NCI-H128 (cell line): ENCODE measurements at regions not wholly inside any gene's neighbourhood (a gene's known extent, or its start where the extent isn't known, plus 50 kb on each side); places are given as distances from the start of the nearest gene placed in this dataset.

Experiments
- DNase-seq: peaks from one replicate; lab custom pipeline; 2025; ENCODE audit not compliant: unreplicated experiment; lab: John Stamatoyannopoulos, UW

DNA sequence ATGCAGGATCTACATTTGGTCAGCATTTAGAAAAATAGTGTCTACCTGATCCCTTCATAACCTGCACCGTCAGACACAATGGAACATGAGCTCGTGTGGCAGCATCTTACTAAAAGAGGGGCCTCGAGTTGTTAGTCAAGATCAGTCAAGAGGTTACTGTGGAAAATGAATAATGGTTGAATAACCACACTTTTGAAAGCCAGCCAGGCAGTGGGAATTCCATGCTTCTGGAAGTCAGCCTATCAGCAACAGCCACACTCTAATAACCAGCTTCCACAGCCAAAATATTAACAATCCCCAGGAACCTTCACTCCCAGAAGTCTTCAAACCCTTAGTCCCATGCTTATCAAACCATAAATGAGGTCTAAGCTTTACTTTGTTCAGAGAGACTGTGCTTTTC is 234.3 kb downstream of the HS3ST1 start:
- DNase-seq, result no peak

DNA sequence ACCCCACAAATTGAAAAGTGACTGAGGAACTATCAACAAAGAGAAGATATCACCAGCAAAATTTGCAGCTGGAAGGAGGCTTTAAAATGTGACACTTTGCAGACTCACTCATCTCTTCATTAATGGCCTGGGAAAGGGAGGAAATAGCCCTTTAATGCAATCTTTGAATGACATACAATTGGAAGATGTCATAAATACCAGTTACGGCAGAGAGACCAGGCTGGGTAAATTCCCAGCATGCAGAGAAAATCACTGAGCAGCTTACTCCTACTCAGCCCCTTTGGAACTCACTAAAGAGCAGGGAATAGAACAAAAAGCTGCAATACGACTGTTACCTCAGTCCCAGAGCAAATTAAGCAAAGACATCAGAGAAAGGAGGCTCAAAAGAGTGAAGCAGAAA is 238.9 kb downstream of the HS3ST1 start:
- DNase-seq, result no peak

DNA sequence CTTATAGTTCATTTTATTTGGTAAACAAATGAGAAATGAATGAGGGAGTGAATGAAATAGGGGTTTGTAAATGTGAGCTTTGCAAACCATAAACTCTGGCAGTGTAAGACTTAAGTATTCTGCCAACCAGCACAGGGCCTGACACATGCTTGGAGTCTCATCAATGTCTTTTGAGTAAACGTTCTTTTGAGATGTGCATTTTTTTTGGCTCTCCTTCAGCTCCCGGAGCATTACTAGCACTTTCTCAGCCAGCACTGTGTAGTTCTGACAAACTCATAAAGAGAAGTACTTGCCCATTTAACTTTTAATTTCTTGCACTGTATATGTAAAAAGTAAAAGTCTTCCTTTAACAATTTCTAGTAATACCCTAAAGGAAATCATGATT is 245.3 kb downstream of the HS3ST1 start:
- DNase-seq, result no peak

DNA sequence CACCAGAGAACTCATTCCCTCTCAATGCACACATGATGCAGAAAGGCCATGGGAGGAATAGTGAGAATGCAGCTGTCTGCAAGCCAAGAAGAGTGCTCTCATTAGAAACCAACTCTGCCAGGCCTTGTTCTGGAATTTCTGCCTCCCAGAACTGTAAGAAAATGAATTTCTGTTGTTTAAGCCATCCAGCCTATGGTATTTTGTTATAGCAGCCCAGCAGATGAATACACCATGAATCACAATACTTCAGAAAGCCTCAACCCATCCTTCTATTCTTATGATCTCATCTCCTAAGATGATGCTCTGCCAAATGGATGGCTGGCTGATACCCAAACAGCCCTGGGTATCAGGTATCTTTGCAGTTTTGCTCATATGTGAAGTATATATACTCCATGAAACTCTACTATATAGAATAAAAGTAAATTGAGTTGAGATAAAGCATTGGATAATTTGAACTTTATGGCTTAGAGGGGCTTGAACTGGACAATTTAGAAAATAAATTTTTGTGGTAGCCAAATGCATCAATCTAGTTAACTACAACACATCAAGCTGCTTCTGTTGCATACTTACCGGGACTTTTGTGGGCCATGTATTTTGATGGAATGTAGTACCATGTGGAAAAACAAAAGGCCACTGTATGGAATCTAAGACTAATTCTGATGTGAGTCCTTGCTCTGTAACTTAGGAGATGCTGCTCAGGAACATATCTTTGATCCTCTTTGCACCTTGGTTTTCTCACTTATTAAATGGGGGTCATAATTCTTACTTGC is 245.9 kb downstream of the HS3ST1 start:
- no peak for DNase-seq

DNA sequence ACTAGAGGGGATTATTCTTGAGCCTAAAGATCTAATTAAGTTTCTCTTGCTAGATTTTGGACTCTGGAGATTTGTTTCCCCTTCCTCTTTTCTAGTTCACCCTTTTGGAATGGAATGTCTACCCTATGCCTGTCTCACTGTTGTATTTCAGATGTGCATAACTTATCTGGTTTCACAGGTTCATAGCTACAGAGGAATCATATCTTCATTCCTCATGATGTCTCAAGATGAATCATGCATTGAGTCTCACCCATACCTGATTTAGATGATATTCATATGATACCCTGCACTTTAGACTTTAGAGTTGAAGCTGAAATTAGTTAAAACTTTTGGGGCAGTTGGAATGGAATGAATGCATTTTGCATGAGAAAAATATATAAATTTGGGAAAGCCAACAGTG is 246.7 kb downstream of the HS3ST1 start:
- no peak for DNase-seq

DNA sequence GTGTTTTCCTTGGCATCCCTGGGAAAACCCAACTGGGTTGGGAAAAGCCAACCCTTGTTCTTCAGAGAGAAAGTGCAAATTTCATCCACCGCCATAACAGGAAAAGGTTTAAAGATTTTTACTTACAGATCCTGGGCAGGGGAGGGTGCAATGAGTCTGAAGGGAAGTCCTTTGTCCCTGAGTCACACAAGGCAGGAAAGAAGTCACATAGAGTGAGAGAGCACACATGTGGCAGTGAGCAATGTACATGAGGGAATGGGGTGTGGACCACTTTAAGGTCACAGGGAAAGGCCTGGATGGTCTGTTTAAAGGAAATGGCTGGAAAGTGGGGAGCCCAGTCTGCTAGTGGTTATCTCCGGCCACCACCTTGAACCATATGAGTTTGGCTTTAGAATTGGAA is 248.9 kb downstream of the HS3ST1 start:
- DNase-seq, result no peak

DNA sequence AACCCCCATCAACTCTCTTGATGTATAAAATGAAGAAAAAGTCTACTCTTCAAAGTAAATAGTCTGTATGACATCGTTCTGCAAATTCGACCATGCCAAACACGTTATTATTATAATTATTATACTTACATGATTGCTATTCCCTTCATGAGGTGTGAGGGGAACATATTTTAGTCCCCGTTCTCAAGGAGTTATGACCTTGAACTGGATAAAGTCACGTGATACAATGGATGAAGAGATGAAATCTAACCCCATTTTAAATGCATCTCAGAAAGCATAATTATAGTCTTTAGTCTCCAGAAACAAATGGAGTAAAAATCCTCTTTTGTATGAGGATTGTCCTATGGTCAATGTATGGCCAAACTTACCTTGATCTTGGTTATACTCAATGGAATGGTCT is 250.3 kb downstream of the HS3ST1 start:
- DNase-seq, result no peak

DNA sequence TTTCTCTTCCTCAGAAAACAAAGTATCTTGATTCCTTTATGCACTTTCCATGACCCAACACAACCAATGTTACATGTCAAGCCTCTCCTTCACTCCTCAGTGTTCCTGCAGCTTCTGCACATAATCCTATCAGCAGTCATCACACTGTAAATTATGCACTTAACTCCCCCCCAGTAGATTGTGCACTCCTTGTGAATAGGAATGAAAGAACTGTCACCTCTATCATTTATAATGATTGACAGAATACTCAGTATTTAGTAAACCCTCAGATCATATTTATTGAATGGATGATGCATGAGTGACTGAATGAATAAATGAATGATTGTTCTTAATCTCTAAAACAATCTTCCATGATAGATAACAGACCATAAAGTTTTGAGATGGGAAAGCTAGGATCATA is 253.3 kb downstream of the HS3ST1 start:
- no peak for DNase-seq

DNA sequence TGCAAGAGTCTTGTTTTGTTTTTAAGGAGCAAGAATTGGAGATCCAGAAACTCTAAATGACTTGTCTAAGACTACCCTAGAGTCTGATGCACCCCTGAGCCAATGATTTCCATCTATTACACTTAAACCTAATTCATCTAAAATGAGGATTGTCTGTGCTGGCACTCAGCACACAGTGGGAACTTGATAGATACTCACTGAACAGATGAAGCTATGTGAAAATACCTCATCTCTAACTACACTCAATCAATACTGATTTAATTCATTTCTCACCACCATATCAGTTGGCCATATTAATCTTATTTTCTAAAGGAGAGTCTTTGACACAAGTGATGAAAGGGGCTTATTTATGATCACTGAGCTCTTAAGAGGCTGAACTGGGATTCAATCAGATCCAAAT is 262.1 kb downstream of the HS3ST1 start:
- DNase-seq, result no peak

DNA sequence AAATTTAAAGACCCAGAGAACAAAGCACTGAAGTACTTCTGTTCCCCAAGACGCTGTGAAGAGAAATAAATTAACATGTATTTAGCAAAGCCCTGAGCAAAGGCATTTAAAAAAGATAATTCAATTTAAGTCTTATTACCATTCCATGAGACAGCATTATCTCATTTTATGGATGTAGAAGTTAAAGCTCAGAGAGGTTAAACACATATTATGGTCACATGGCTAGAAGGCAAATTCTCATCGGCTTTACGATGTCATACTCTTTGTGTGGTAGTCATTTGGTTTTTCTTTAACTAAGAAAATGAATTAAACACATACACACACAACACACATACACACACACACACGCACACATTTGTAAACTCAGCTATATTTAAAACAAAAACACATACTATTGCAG is 262.7 kb downstream of the HS3ST1 start:
- no peak for DNase-seq

DNA sequence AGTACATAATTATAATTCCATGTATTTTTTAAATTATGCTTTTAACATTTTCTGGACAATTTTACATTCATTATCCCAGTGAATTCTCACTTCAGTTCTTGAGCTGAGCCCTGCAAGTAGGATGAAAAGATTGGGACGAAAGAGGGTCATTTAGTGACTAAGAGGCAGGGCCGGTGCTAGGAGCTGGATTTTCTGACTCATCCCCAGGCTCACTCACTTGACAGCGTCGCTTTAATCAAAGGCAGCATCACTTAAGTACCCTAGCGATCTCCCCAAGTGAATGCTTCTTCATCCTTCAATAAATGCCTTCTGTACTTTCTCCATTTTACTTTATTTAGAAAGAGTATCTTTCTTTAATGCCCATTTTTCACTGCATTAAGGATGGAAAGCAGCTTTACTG is 263.6 kb downstream of the HS3ST1 start:
- no peak for DNase-seq

DNA sequence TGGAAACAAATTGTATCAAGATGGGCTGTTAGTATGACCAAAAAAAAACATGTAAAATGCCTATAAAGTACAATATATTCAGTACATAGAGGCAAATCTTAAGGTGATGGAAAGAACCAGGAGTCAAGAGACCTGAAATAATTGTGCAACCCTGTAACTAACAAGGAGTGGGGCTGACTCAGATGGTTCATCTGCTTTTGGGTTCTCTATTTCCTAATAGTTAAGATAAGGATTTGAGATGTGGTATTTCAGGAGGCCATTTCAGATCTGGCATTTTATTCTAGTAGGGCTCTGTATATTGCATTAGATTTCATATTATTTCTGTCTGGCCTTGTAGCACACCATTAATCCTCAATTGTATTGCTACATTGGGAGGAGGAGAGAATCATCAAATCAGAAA is 268.4 kb downstream of the HS3ST1 start:
- DNase-seq, result no peak

DNA sequence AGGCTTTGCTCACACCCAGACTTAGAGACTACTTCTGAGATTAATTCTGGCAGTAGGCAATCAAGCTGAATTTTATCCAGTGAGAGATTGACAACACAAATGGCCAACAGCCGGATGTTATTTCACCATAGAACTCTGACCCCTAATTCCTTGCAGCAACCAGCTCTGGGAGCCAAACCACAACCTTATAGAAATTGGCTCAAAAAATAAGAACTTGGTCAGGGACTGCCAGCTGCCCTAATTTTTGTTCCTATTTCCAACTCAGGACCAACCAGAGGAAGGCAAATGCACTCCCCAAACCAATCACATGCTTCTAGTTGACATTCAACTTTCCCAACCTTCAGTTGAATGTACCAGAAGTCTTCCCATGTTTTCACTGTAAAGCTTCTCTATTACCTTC is 269.7 kb downstream of the HS3ST1 start:
- no peak for DNase-seq

DNA sequence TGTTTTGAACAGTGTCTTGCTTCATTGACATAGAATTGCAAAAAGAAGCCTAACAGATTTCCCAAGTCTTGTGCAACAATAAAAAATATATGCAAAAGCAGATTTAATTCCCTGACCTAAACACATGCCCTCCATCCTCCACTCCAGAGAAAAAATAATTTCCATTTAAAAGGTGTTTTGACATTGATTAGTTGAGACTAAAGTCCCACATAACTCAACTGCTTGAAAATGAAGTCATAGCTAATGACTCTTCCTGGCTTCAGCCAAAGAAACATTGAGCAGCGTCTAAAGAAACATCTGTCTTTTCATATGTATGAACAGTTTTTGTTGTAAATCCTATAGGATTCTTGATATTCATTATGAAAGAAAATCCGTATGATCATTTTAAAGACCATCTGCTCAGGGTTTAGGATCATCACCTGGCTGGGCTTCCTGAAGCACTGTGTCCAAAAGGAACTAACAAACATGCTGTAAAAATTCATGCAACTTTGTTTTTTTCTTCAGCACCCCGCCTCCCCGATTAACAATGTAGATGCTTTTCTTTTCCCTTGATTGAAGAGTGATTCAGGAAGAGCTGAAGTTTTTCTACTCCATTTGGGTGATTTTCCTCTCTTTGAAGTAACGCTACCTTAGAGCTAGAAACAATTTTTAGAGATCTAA is 273.4 kb downstream of the HS3ST1 start:
- DNase-seq, result no peak

DNA sequence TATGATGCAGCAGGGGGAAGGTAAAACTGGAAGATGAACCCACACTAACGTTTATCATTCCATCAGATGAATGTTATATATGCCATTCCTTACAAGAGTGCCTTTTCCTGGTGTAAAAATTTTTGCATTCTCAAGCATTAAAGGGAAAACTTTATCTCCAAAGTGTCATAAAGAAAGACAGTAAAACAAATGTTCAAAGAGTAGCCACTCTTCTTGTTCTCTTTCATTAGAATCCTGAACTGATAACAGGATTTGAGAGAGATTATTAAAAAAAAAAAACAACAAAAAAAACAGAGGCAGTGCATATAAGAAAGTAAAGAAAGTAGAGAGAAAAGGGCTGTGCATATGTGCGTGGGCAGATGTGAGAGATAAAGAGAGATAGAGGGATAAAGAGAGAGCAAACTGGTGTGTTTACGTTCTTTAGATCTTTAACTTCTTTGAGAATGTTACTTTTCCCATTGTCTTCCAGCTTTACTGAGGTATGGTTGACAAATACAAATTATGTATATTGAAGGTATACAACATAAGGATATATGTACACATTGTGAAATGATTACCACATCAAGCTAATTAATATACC is 275.4 kb downstream of the HS3ST1 start:
- no peak for DNase-seq

DNA sequence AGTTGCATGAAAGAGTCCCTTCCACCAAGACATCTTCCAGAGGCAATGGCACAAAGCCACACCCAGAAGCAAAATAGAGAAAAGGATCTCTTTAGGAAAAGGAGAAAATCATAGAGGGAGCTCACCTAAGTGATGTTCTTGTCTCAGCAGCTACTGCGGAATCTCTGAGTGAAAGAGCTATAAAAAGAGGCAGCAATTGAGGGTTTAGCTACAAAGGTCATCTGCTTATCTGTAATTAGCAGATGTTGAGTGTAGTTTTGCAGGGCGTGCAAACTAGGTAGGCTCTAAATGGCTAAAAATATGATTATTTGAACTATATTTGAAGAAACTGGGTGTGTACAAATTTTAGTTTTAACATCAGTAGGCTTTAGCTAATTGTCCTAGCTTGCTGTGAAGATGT is 276.0 kb downstream of the HS3ST1 start:
- DNase-seq, result no peak

DNA sequence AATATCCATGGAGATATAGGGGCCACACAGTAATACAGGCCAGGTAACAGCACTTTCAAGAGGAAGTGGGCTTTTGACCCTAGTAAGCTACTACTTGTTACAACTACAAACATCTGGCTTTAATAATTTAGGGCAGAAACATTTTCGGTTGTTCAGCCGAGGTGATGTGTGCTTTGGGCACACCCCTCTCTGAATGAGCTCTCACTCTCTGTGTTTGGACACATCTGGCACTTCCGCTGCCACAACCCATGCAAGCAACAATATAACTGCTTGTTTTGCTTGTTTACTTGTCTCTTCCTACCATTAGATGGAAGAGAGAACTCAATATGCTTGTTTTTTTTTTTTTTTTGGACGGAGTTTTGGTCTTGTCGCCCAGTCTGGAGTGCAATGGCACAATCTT is 277.2 kb downstream of the HS3ST1 start:
- DNase-seq, result no peak

DNA sequence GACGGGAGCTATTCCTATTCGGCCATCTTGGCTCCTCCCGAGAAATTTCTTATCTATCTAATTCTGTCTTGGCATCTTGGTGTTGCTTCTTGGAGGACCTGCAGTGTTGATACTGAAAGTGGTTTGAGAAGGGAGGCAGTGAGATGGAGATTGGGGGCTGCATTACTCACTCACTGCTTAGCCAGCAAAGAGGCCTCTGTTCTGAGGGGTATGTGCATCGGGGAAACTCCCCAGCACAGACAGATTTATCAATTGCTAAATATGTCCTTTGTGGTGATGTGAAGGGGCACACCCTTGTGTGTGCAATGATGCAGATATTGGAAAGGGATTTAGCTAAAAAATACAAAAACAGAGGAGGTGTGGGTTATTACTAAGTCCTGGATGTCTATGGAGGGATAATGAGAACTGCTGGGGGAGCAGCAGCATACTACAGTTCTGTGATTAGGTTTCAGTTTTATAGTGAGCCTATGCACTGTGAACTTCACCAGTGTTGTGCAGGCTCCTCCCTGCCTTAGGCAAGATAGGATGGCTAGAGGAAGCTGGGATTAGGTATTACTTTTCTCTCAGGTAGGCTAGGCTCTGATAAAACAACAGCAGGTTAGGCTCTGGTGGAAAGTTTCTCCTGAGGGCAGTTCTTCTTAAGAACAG is 279.0 kb downstream of the HS3ST1 start:
- DNase-seq, result no peak

DNA sequence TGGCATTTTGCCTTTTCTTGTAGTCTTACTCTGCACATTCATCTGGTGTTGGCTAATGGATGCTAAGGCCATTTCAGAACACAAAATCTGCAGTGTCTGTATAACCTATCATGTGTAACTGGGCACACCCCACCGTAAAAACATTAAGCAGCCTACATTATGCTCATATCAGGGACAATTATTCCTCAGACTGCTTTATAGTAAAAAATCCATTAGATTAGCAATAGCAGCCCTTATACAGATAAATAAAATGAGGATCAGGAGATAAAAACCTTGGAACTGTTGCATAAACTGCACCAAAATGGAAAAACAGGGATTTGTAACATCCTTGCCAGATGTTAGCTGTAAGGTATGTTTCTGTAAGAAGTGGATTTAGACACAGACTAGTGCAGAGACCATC is 288.8 kb downstream of the HS3ST1 start:
- no peak for DNase-seq

DNA sequence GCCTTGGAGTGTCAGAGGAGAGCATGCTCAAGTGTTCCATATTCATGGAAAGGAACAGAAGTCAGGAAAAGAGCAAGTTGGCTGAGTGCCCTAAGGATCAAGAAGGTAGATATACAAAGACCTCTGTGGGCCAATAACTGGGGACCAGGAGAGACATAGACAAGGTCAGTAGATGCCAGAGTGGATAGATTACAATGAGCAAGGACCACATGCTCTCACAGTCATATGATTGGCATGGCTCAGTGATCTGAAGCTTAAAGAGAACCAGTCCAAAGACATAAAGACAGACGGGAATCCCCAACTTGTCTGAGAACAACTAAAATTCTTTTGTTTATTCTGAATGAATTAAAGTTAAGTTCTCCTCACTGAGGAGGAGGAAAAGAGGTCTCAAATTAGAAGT is 289.7 kb downstream of the HS3ST1 start:
- no peak for DNase-seq

DNA sequence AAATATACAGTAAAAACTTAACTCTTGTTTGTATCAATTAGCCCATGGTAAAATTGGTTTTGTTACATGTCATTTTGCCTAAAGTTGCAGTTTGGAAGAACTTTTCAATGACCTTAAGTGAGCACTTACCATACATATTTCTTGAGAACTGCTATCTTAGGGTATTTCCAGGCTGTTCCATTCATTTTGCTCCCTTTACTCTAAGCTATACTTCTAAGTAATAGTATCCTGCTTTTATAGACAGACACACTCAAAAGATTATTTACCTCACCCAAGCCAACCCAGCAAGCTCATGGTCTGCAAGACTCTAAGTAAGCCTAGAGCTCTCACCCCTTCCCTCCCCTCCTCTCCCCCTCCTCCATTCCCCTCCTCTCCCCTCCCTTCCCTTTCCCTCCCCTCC is 294.0 kb downstream of the HS3ST1 start:
- DNase-seq, result no peak

DNA sequence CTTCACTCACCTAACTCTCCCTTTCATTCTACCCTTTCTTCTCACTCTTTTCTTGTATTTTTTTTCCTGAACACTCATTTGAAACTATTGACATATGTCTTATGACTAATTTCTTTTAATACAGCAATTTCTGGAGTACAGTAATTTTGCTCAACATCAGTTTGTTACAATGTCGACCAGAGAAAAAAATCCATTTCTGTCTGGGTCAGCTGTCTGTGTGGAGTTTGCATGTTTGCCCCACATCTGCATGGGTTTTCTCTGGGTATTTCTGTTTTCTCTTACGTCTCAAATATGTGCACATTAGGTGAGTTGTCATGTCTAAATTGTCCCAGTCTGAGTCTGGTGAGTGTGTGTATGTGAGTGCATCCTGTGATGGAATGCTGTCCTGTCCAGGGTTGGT is 294.8 kb downstream of the HS3ST1 start:
- no peak for DNase-seq
